Astrocyte (in vitro differentiated cells and primary cell): ENCODE measurements at regions not wholly inside any gene's neighbourhood (a gene's known extent, or its start where the extent isn't known, plus 50 kb on each side); places are given as distances from the start of the nearest gene placed in this dataset.

ENCODE experiments used
- CTCF ChIP-seq: IDR thresholded peaks from 2 replicates; pipeline ENCODE4 v1.5.1; 2011; ENCODE audit warnings: low read depth, mild to moderate bottlenecking, inconsistent platforms, low read length, moderate library complexity; ENCODE audit not compliant: insufficient read depth
- EZH2 ChIP-seq: IDR thresholded peaks from 2 replicates; pipeline ENCODE4 v1.6.1; 2012; ENCODE audit warnings: mild to moderate bottlenecking, low read length, inconsistent platforms; ENCODE audit not compliant: insufficient read depth

- TF ChIP-seq EZH2, result no peak
- TF ChIP-seq CTCF, result no peak
Measured at GRCh38 chr18:23350188-23350587, 102.9 kb upstream of the RIOK3 start.
